Liver (tissue), 3 donors: ENCODE measurements at regions not wholly inside any gene's neighbourhood (a gene's known extent, or its start where the extent isn't known, plus 50 kb on each side); places are given as distances from the start of the nearest gene placed in this dataset.

Experiments used
- CTCF ChIP-seq: fragments of 150-350 bp; IDR thresholded peaks from 2 replicates; pipeline ENCODE4 v1.5.1; 2017; ENCODE audit warnings: improper control_type of control experiment, low read depth, low read length; ENCODE audit not compliant: missing input control
- GABPA ChIP-seq, 2 donors: IDR thresholded peaks in 1 of 2; conservative IDR thresholded peaks in 1 of 2; 2 replicates each; pipeline ENCODE4 v1.6.1; 2016; ENCODE audit warnings: antibody characterized with exemption in 2 of 2, mild to moderate bottlenecking in 1 of 2, moderate library complexity in 1 of 2
- HNF4G ChIP-seq: IDR thresholded peaks from 2 replicates; pipeline ENCODE4 v1.6.1; 2016; ENCODE audit warnings: antibody characterized with exemption
- JUND ChIP-seq, 2 donors: IDR thresholded peaks; 2 replicates each; pipeline ENCODE4 v1.6.1; 2016; ENCODE audit warnings: antibody characterized with exemption in 2 of 2
- REST ChIP-seq: IDR thresholded peaks from 2 replicates; pipeline ENCODE4 v1.6.1; 2016; ENCODE audit warnings: antibody characterized with exemption, mild to moderate bottlenecking
- YY1 ChIP-seq: IDR thresholded peaks from 2 replicates; pipeline ENCODE4 v1.6.1; 2016; ENCODE audit warnings: antibody characterized with exemption, mild to moderate bottlenecking
- donor health status: healthy.
- donor health status: healthy.

- TF ChIP-seq CTCF, result no peak
- no peak for TF ChIP-seq REST
- no peak for TF ChIP-seq YY1
- no peak for TF ChIP-seq JUND (IDR thresholded peaks at IDR 0.05)
- TF ChIP-seq GABPA (IDR thresholded peaks at IDR 0.05 in 1 of 2, conservative IDR thresholded peaks at IDR 0.05 in 1 of 2), result no peak
- no peak for TF ChIP-seq HNF4G
These were observed 1126.7 kb downstream of the TUSC7 start for GRCh38 chr3:117836296-117836695.
